ENCODE measurements at regions not wholly inside any gene's neighbourhood (a gene's known extent, or its start where the extent isn't known, plus 50 kb on each side); places are given as distances from the start of the nearest gene placed in this dataset.

DNA sequence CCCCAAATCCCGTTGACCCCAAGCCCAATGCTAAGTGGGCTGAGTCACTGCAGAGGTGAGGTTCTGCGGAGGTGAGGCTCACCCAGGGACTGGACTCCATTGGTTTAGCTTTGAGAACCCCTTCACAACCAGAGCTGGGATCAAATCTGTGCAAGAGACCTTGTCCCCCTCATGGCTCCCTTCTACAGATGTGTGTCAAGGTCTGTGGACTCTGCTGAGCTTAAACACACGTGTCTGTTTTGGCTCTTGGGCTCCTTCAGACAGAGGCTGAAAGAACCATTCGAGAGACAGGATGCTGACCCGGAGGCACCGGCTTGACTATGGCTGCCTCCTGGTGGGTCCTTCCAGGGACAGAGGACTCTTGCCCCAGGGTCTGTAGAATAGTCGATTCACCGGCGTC is 190.3 kb downstream of the LPIN1 start:
- TF ChIP-seq POLR2A (IDR thresholded peaks at IDR 0.05) = no peak
- TF ChIP-seq, protein P1, sequence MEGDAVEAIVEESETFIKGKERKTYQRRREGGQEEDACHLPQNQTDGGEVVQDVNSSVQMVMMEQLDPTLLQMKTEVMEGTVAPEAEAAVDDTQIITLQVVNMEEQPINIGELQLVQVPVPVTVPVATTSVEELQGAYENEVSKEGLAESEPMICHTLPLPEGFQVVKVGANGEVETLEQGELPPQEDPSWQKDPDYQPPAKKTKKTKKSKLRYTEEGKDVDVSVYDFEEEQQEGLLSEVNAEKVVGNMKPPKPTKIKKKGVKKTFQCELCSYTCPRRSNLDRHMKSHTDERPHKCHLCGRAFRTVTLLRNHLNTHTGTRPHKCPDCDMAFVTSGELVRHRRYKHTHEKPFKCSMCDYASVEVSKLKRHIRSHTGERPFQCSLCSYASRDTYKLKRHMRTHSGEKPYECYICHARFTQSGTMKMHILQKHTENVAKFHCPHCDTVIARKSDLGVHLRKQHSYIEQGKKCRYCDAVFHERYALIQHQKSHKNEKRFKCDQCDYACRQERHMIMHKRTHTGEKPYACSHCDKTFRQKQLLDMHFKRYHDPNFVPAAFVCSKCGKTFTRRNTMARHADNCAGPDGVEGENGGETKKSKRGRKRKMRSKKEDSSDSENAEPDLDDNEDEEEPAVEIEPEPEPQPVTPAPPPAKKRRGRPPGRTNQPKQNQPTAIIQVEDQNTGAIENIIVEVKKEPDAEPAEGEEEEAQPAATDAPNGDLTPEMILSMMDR (IDR thresholded peaks at IDR 0.05) = no peak
- no peak for TF ChIP-seq POLR2AphosphoS5 (IDR thresholded peaks at IDR 0.05)
